Panc1 (cell line): ENCODE measurements at regions not wholly inside any gene's neighbourhood (a gene's known extent, or its start where the extent isn't known, plus 50 kb on each side); places are given as distances from the start of the nearest gene placed in this dataset.
A peak's percentile ranks its signal among the peaks of the same experiment; 100 is the strongest.
"Not testable (repeated sequence)": the region's sequence is repeated elsewhere in the genome, so short reads cannot be mapped to it uniquely, and the experiment has no call there.

Source experiments
- ATAC-seq: fragments of 200-7000 bp; cut with Tn5 transposase; 2 replicates; pipeline ENCODE4 v1.9.1; 2020; ENCODE audit warnings: mild to moderate bottlenecking, moderate library complexity
- BruUV-seq: library from RNA; stranded (reverse); fragments of 400-500 nt; replicated peaks from 2 replicates; lab custom pipeline; 2021; lab: Mats Ljungman, UMichigan
- CTCF ChIA-PET: fragments of 300-600 bp; sonication (Branson Sonifier 250); formaldehyde crosslinking; loops from one replicate; lab custom pipeline; 2022; ENCODE audit warnings: antibody characterized with exemption; lab: Charles Lee
- POLR2A ChIA-PET: fragments of 300-600 bp; sonication (Branson Sonifier 250); formaldehyde crosslinking; loops from one replicate; lab custom pipeline; 2022; ENCODE audit warnings: antibody characterized with exemption; lab: Charles Lee
- DNase-seq: peaks from one replicate; pipeline ENCODE4 v3.0.0-alpha.2; 2010; ENCODE audit warnings: low read depth, low spot score
- H3K27ac ChIP-seq: 2 replicates; pipeline ENCODE4 v1.5.1; 2011; ENCODE audit warnings: mild to moderate bottlenecking, low read length, inconsistent platforms
- H3K27me3 ChIP-seq: fragments of 200-500 bp; sonication (Bioruptor generic); 2 replicates; pipeline ENCODE4 v1.6.0; 2014; ENCODE audit warnings: low read length, inconsistent platforms; ENCODE audit not compliant: control insufficient read depth, insufficient read depth
- H3K36me3 ChIP-seq: fragments of 200-500 bp; sonication (Bioruptor generic); 2 replicates; pipeline ENCODE4 v1.5.1; 2014; ENCODE audit warnings: inconsistent platforms, mild to moderate bottlenecking, low read length, moderate library complexity; ENCODE audit not compliant: control insufficient read depth, insufficient read depth
- H3K4me1 ChIP-seq: 2 replicates; pipeline ENCODE4 v1.5.1; 2011; ENCODE audit warnings: inconsistent platforms, mild to moderate bottlenecking, low read length, moderate library complexity; ENCODE audit not compliant: control insufficient read depth, insufficient read depth
- H3K4me3 ChIP-seq, 2 experiments: 2 replicates each; pipeline ENCODE4 v1.5.1; 2011 to 2012; ENCODE audit warnings: low read depth in 2 of 2, low read length in 2 of 2, mild to moderate bottlenecking in 2 of 2, inconsistent platforms in 1 of 2, moderate library complexity in 1 of 2
- H3K9me3 ChIP-seq: fragments of 200-500 bp; sonication (Bioruptor generic); 2 replicates; pipeline ENCODE4 v1.5.1; 2014; ENCODE audit warnings: low read depth, mild to moderate bottlenecking, inconsistent platforms, low read length, moderate library complexity; ENCODE audit not compliant: control insufficient read depth, insufficient read depth
- CTCF ChIP-seq: fragments of 450-650 bp; IDR thresholded peaks from 2 replicates; pipeline ENCODE4 v1.5.1; 2017; ENCODE audit warnings: mild to moderate bottlenecking
- in situ Hi-C: cut with HindIII; loops from 2 replicates; pipeline ENCODE4 v1.10.0; 2016; ENCODE audit warnings: low sequenced_read_pairs, low pct_unique_long_range_greater_than_20kb
- intact Hi-C: fragments of 100-400 bp; cut with micrococcal nuclease; formaldehyde crosslinking; loops from one replicate; pipeline ENCODE4 v1.10.0; 2022; ENCODE audit not compliant: unreplicated experiment

GRCh38 chr1:273772-274171 lies 177.7 kb downstream of the OR4F29 start:
- POLR2A ChIA-PET, intact Hi-C loops, H3K27me3 ChIP-seq, H3K4me1 ChIP-seq, BruUV-seq, H3K27ac ChIP-seq, ATAC-seq, H3K36me3 ChIP-seq, in situ Hi-C loops, H3K9me3 ChIP-seq, CTCF ChIA-PET, H3K4me3 ChIP-seq, DNase-seq: not testable (repeated sequence)

GRCh38 chr1:267815-268214 lies 183.7 kb downstream of the OR4F29 start:
- in situ Hi-C loops, H3K4me3 ChIP-seq, H3K4me1 ChIP-seq, H3K36me3 ChIP-seq, POLR2A ChIA-PET, ATAC-seq, H3K27ac ChIP-seq, H3K9me3 ChIP-seq, intact Hi-C loops, H3K27me3 ChIP-seq, BruUV-seq, CTCF ChIA-PET, DNase-seq: not testable (repeated sequence)
- TF ChIP-seq CTCF, result peak; percentile 79
